ENCODE measurements at regions not wholly inside any gene's neighbourhood (a gene's known extent, or its start where the extent isn't known, plus 50 kb on each side); places are given as distances from the start of the nearest gene placed in this dataset.

GRCh38 chr15:95017666-95018328 lies 786.4 kb downstream of the MCTP2 start:
- no peak for TF ChIP-seq CTCF (IDR thresholded peaks at IDR 0.05; ENCODE audit: unreplicated experiment)
- H3K27me3 Mint-ChIP-seq (ENCODE audit: unreplicated experiment): no peaks in the 10 kb centered on the region
- BruUV-seq (replicated peaks): no TSS peak
- no peaks in the 10 kb centered on the region for H3K36me3 Mint-ChIP-seq (ENCODE audit: insufficient read depth, unreplicated experiment)
- CTCF ChIA-PET: no interaction called here
- H3K27ac Mint-ChIP-seq (ENCODE audit: unreplicated experiment): no peak overlapping the region
- H3K4me1 Mint-ChIP-seq (ENCODE audit: low read depth, unreplicated experiment): peaks cover 19% of the 10 kb centered on the region
- intact Hi-C loops (cut with micrococcal nuclease; ENCODE audit: unreplicated experiment): loop anchor here (2.0 kb wide), 1 partner anchor 347 kb away; no protein-coding TSS in a partner anchor
- no peaks in the 10 kb centered on the region for H3K9me3 Mint-ChIP-seq (ENCODE audit: low read depth, unreplicated experiment)
- DNase-seq: peak; percentile 79
- no peak overlapping the region for H3K4me3 Mint-ChIP-seq (ENCODE audit: low read depth, unreplicated experiment)

- CTCF ChIA-PET: interaction anchor here (0.6 kb wide), 1 partner anchor 383 kb away, joined by 4 read pairs; no protein-coding TSS in a partner anchor
- TF ChIP-seq CTCF (IDR thresholded peaks at IDR 0.05; ENCODE audit: unreplicated experiment): no peak
- Mint-ChIP-seq H3K4me1 (ENCODE audit: low read depth, unreplicated experiment) (peaks cover 23% of the 10 kb centered on the region), H3K4me3 (ENCODE audit: low read depth, unreplicated experiment) (no peak overlapping the region), H3K9me3 (ENCODE audit: low read depth, unreplicated experiment) (no peaks in the 10 kb centered on the region), H3K36me3 (ENCODE audit: insufficient read depth, unreplicated experiment) (no peaks in the 10 kb centered on the region), H3K27ac (ENCODE audit: unreplicated experiment) (no peak overlapping the region), H3K27me3 (ENCODE audit: unreplicated experiment) (no peaks in the 10 kb centered on the region)
- no TSS peak for BruUV-seq (replicated peaks)
- DNase-seq: peak; percentile 32
- intact Hi-C loops (cut with micrococcal nuclease; ENCODE audit: unreplicated experiment): loop anchor here (2.0 kb wide), 1 partner anchor 348 kb away; no protein-coding TSS in a partner anchor
These were observed 787.7 kb downstream of the MCTP2 start for GRCh38 chr15:95018888-95019545.

GRCh38 chr15:95019907-95020306 lies 788.5 kb downstream of the MCTP2 start:
- H3K36me3 Mint-ChIP-seq (ENCODE audit: insufficient read depth, unreplicated experiment): no peaks in the 10 kb centered on the region
- no peak overlapping the region for H3K27ac Mint-ChIP-seq (ENCODE audit: unreplicated experiment)
- CTCF ChIA-PET: no interaction called here
- H3K4me1 Mint-ChIP-seq (ENCODE audit: low read depth, unreplicated experiment): peaks cover 25% of the 10 kb centered on the region
- H3K4me3 Mint-ChIP-seq (ENCODE audit: low read depth, unreplicated experiment): no peak overlapping the region
- no peaks in the 10 kb centered on the region for H3K27me3 Mint-ChIP-seq (ENCODE audit: unreplicated experiment)
- no peaks in the 10 kb centered on the region for H3K9me3 Mint-ChIP-seq (ENCODE audit: low read depth, unreplicated experiment)
- no peak for TF ChIP-seq CTCF (IDR thresholded peaks at IDR 0.05; ENCODE audit: unreplicated experiment)
- intact Hi-C loops (cut with micrococcal nuclease; ENCODE audit: unreplicated experiment): loop anchor here (2.0 kb wide), 1 partner anchor 349 kb away; no protein-coding TSS in a partner anchor
- DNase-seq: no peak
- BruUV-seq (replicated peaks): no TSS peak

- no peak overlapping the region for H3K4me3 Mint-ChIP-seq (ENCODE audit: low read depth, unreplicated experiment)
- BruUV-seq (replicated peaks): no TSS peak
- no peaks in the 10 kb centered on the region for H3K36me3 Mint-ChIP-seq (ENCODE audit: insufficient read depth, unreplicated experiment)
- intact Hi-C loops (cut with micrococcal nuclease; ENCODE audit: unreplicated experiment): no loop called here
- H3K9me3 Mint-ChIP-seq (ENCODE audit: low read depth, unreplicated experiment): no peaks in the 10 kb centered on the region
- H3K4me1 Mint-ChIP-seq (ENCODE audit: low read depth, unreplicated experiment): peaks cover 25% of the 10 kb centered on the region
- DNase-seq: no peak
- CTCF ChIA-PET: no interaction called here
- H3K27ac Mint-ChIP-seq (ENCODE audit: unreplicated experiment): no peak overlapping the region
- H3K27me3 Mint-ChIP-seq (ENCODE audit: unreplicated experiment): no peaks in the 10 kb centered on the region
- TF ChIP-seq CTCF (IDR thresholded peaks at IDR 0.05; ENCODE audit: unreplicated experiment): no peak
These were observed 790.5 kb downstream of the MCTP2 start for GRCh38 chr15:95021816-95022215.

Data from Calu3 (cell line).